HPDE6-E6E7 (cell line): ENCODE measurements at regions not wholly inside any gene's neighbourhood (a gene's known extent, or its start where the extent isn't known, plus 50 kb on each side); places are given as distances from the start of the nearest gene placed in this dataset.

ENCODE experiments used
- DNase-seq: peaks from one replicate; pipeline ENCODE4 v3.0.0; 2011; ENCODE audit warnings: missing footprints; ENCODE audit errors: extremely low spot score

- DNase-seq, result no peak
Observed at GRCh38 chr10:1960982-1961381, 223.7 kb upstream of the ADARB2 start.

- DNase-seq, result no peak
Observed at GRCh38 chr10:1957057-1957456, 219.7 kb upstream of the ADARB2 start.

- DNase-seq, result no peak
Observed at GRCh38 chr10:1954300-1954699, 217.0 kb upstream of the ADARB2 start.

DNA sequence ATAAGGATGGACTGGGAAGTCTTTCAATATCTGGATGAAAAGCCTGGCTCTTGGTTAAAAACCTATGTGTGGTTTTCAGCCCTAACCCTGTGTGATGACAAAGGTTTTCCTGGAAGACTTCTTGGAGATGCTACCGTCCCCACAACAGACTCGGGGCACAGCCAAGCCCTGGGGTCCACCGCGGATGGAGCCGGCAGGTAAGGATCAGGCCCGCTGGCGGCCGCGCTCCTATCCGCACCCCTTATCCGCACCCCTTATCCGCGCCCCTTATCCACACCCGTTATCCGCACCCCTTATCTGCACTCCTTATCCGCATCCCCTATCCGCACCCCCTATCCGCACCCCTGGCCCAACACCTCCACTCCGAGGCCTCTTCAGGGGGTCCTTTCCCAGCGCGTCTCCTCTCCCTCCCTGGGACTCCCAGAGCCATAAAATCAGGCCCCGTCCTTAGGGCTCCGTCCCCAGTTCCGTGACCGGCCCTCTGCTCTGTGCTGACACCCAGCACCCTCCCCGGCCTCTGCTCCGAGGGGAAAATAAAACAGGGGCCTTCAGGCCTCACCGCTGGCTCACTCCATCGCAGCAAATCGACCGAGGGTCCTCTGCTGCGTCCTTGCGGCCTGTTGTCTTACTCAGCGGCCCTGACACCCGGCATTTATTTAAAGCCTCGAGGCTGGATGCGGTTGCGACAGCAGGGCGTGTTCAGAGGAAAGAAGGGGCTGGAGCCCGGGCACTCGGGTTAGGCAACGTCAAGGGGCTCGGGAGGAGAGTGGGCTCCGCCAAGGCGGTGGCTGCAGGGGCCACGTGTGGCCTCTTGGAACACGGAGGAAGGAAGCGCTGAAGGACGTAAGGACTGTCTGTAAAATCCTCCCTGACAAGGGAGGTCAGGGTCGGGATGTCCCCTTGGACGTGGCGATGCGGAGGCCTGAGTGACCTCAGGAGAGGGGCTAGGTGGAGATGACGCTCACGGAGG lies 215.1 kb upstream of the ADARB2 start:
- no peak for DNase-seq

DNA sequence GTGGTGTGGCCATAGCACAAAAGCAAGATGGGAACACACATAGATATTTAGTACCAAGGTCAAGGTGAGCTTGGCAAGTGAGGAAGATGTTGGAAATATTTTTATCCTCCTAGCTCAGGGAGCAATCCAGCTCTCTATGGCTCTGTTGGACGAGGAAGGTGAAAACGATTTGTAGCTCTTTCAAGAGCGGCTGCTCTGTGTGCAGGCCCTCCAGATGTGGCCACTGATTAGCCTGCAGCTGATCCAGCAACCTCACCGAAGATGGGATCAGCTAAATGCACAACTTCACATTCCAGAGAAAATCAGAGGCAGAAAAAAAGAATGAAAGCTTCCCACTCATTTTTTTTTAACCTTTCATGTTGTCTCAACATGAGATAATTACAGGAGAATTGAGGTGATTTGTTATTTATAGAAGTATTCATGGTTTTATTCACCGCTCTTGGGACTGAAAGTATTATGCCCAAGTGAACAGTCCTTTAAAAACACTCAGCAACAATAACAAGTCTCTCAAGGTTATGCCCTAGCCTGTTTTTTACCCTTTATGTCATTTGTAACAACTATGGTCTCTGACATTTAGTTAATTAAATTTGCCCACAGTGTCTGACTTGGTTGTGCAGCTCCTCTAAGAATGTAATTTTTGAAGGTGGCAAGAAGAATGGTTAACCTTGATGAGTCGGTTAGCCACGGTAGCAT lies 213.6 kb upstream of the ADARB2 start:
- no peak for DNase-seq

- DNase-seq, result no peak
Observed at GRCh38 chr10:1947464-1948003, 210.2 kb upstream of the ADARB2 start.

- DNase-seq, result no peak
Observed at GRCh38 chr10:1944487-1944886, 207.2 kb upstream of the ADARB2 start.

DNA sequence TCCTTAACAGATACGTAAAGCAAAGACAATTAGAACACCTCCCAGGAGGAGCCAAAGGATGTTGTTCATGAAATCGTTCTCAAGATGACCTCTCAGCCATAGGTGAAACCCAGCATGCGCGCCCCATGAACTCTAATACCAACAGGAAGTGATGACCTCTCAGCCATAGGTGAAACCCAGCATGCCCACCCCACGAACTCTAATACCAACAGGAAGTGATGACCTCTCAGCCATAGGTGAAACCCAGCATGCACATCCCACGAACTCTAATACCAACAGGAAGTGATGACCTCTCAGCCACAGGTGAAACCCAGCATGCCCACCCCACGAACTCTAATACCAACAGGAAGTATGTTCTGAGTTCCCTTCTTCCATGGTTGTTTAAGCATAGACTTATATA lies 205.2 kb upstream of the ADARB2 start:
- DNase-seq, result no peak

- no peak for DNase-seq
Observed at GRCh38 chr10:1939016-1939415, 201.7 kb upstream of the ADARB2 start.

GRCh38 chr10:1938317-1938716 lies 201.0 kb upstream of the ADARB2 start:
- DNase-seq, result no peak

GRCh38 chr10:1935912-1936311 lies 198.6 kb upstream of the ADARB2 start:
- no peak for DNase-seq

- no peak for DNase-seq
Observed at GRCh38 chr10:1933215-1933614, 195.9 kb upstream of the ADARB2 start.

DNA sequence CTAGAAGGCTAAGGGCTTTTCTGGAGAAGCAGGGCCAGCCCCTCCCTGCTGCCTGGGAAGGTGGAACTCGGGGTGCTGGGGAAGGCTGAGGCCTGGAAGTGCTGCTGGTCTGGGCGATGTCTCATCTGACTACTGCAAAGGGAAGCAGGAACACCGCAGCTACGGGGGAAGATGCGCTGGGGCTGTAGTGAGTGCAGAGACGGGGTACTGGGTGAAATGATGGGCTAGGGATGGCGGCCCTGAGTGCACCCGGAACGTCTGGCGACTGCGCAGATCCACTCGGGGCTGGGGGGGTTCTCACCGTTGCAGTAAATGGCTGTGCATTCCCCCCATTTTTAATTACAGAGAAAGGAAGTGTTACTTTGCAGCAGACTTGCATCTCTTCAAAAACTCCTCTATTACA lies 195.4 kb upstream of the ADARB2 start:
- DNase-seq, result no peak

- no peak for DNase-seq
Observed at GRCh38 chr10:1928606-1929005, 191.3 kb upstream of the ADARB2 start.

GRCh38 chr10:1923998-1924397 lies 186.7 kb upstream of the ADARB2 start:
- DNase-seq, result no peak

DNA sequence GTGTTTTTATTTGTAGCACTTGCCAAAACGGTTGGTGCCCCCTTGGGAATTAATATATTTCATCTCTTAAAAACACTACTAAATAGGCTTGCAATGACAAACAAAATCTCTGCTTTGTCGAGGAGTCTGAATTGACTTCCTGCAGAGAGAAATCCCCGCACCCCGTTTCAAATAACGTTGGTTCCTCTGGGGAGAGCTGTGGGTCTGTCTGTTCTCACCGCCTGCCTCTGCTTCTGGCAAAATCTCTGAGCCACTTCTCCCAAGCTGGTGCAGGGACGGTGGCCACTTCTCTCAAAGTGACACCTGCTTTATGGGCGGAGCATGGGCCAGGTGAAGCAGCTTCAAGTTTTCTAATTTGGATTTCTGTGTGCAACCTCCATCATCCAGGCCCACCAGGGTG lies 186.3 kb upstream of the ADARB2 start:
- DNase-seq, result no peak

- DNase-seq, result no peak
Observed at GRCh38 chr10:1920941-1921340, 183.6 kb upstream of the ADARB2 start.

DNA sequence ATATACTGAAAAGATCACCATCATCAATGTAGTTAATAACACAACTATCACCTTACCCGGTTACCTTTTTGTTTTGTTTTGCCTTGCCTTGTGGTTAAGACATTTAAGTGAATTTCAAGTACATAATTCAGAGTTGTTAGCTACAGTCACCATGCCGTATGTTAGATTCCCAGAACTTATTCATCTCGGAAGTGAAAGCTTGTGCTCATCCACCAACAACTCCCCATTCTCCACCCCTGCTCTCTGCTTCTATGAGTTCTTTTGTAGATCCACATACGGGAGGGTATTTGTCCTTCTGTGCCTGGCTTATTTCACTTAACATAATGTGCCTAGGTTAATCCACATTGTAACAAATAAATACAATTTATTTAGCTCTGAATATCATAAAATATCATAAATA lies 182.8 kb upstream of the ADARB2 start:
- no peak for DNase-seq

DNA sequence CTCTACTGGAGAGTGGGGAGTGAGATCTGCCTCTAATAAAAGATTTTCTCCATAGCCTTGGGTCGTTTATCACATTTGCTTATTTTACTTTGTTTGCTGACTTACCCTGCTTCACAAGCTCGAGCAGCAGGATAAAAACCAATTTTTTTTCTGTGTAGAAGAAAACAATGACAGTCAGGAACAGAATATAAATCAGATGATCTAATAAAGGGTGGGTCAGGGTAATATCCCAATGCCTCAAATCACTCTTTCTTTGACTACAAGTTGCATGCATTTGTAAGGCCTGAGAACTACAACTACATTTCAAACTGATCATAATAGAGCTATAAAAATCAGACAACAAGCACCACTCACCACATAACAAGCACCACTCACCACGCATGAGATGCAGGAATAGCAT lies 174.4 kb upstream of the ADARB2 start:
- DNase-seq, result no peak

- DNase-seq, result no peak
Observed at GRCh38 chr10:1903982-1904381, 166.7 kb upstream of the ADARB2 start.

GRCh38 chr10:1896153-1896552 lies 158.8 kb upstream of the ADARB2 start:
- no peak for DNase-seq

- no peak for DNase-seq
Observed at GRCh38 chr10:1895691-1896090, 158.4 kb upstream of the ADARB2 start.

DNA sequence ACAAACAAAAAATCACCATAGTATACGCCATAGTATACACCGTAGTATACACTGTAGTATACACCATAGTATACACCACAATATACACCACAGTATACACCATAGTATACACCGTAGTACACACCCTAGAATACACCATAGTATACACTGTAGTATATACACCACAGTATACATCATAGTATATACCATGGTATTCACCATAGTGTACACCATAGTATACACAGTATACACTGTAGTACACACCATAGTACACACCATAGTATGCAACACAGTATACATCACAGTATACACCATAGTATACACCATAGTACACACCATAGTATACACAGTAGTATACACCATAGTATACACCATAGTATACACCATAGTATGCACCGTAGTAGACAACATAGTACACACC lies 157.6 kb upstream of the ADARB2 start:
- no peak for DNase-seq
